HUDEP-2 (cell line): ENCODE measurements at regions not wholly inside any gene's neighbourhood (a gene's known extent, or its start where the extent isn't known, plus 50 kb on each side); places are given as distances from the start of the nearest gene placed in this dataset.
"Not testable (repeated sequence)": the region's sequence is repeated elsewhere in the genome, so short reads cannot be mapped to it uniquely, and the experiment has no call there.

ENCODE experiments used
- DNase-seq, 76 experiments: peaks; one replicate each; lab custom pipeline; 2025; ENCODE audit not compliant: unreplicated experiment in 76 of 76; lab: John Stamatoyannopoulos, UW

DNA sequence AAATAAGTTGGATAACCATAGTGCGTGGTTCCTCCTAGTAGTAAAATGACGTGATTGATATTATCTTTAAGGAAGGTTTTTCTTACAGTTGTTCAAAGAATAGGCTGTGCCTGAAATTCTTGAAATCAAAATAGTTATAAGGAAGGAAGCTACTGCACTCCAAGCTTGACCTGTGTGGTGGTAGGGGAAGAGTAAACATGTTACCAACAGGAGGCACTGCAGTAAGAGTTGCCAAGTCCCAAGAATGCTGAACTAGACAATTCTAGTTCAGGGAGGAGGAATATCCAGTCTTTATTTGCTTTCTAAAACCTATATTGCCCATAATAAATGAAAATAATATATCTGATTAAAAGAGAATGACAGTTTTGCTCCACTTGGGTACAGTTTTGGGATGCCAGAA, 764.5 kb downstream of the TMTC2 start:
- no peak for DNase-seq

DNA sequence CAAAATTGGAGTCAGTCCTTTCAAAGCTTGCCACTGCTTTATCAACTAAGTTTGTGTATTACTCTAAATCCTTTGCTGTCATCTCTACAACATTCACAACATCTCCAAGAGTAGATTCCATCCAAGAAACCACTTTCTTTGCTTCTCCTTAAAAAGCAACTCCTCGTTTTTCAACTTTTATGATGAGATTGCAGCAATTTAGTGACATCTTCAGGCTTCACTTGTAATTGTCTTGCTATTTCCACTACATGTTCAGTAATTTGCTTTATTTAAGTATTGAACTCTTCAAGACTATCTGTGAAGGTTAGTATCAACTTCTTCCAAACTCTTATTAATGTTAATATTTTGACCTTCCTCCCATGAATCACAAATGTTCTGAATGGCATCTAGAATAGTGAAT, 747.9 kb downstream of the TMTC2 start:
- DNase-seq = no peak

DNA sequence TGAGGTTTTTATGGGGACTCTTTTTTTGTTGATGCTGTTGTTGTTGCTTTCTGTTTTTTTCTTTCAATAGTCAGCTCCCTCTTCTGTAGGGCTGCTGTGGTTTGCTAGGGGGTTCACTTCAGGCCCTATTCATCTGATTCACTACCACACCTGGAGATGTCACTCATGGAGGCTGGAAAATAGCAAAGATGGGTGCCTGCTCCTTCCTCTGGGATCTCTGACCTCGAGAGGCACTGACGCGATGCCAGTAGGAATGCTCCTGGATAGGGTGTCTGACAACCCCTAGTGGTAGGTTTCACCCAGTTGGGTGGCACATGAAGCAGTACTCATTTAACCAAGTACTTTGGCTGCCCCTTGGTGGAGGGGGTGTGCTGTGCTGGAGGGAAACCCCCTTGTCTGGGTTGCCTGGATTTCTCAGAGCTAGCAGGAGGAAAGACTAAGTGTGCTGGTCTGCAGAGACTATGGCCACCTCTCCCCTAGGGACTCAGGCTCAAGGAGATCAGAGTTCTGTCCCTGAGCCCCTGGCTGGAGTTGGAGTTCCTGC, 745.5 kb downstream of the TMTC2 start:
- DNase-seq = no peak

DNA sequence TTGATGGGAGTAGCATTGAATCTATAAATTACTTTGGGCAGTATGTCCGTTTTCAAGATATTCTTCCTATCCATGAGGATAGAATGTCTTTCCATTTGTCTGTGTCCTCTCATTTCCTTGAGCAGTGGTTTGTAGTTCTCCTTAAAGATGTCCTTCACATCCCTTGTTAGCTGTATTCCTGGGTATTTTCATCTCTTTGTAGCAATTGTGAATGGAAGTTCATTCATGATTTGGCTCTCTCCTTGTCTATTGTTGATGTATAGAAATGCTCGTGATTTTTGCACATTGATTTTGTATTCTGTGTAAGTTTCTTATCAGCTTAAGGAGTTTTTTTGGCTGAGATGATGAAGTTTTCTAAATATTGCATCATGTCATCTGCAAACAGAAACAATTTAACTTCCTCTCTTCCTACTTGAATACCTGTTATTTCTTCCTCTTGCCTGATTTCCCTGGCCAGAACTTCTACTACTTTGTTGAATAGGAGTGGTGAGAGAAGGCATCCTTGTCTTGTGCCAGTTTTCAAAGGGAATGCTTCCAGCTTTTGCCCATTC, 741.0 kb downstream of the TMTC2 start:
- DNase-seq = not testable (repeated sequence)

DNA sequence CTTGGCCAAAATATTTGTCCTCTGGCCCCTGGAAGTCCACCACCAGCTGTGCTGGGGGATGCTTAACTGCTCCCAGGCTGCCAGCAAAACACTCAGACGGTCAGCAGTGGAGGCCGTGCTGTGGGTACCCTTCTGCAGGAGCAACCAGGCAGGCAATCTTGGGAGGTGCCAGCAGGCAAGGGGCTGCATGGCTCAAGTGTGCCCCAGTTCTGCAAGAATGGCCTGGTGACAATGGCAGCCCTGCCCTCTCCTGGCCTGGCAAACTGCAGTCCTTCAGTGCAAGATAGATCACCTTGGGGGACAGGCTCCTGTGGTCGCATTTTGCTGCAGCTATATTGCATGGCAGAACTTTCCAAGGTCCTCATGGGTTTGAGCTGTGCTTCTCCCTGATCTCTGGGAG, 728.3 kb downstream of the TMTC2 start:
- DNase-seq = no peak

DNA sequence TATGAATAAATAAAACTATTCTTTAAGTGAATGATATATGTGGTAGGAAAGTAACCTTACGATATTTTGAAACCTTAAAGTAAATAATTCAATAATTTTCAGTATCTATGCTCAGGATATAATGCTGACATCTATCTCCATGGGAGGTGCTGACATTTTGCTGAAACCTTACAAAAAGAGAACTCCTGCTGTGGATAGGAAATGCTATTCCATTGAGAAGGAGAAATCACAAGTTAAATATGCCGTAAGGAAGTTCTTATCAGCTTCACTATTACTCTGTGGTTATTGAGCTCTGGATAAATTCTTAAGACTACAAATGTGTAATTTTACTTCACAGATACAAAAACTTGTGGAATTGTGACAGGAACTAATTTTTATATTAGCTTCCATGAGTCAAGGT, 722.1 kb downstream of the TMTC2 start:
- DNase-seq = no peak

DNA sequence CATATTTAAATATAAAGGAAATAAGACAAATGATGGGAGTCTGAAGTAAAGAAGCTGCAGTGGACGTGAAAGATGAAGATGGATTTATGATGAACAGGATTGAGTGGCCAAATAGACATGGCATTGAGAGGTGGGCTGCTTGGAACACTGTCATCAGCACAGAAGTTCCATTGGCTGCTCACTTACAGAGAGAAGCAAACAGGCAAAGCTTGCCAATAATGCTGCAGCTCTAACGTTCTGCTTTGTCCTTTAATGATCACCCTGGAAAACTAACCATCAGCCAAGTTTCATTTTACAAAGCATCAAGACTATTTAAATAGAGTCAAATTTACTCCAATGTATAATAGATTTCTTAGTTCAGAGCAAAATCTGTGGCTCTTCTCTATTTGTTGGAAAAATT, 721.4 kb downstream of the TMTC2 start:
- no peak for DNase-seq

DNA sequence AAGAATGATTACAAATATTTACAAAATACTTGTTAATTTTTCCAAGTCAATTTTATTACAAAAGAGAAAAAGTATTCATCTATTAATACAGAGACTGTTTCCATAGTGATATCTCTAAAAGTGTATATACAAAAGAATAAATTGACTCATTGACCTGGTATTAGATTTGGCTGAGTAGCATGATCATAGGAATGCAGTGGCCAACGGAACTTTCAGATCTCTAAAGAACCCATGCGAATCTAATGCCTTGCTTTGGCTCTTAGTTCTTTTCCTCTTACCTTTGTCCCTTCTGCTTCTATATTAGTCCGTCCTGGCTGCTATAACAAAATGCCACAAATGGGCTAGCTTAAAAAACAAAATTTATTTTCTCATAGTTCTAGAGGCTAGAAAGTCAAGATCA, 717.8 kb downstream of the TMTC2 start:
- no peak for DNase-seq

DNA sequence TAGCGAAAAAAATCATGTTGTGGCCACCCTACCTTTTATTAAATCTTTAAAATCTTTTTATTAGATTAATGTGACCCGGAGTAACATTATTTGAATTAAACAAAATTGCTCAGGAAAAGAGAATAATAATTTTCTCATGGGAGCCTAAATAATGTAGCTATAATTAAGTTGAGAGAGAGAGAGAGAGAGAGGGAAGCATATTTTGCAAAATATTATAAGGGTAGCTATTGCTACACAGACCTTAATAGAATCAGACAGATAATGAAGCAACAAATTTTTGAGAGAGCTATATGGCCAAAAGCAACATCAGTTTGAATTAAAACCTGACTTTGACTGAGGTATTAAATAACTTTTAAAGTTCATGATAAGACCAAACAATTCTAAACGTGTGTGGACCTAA, 703.5 kb downstream of the TMTC2 start:
- DNase-seq = no peak

DNA sequence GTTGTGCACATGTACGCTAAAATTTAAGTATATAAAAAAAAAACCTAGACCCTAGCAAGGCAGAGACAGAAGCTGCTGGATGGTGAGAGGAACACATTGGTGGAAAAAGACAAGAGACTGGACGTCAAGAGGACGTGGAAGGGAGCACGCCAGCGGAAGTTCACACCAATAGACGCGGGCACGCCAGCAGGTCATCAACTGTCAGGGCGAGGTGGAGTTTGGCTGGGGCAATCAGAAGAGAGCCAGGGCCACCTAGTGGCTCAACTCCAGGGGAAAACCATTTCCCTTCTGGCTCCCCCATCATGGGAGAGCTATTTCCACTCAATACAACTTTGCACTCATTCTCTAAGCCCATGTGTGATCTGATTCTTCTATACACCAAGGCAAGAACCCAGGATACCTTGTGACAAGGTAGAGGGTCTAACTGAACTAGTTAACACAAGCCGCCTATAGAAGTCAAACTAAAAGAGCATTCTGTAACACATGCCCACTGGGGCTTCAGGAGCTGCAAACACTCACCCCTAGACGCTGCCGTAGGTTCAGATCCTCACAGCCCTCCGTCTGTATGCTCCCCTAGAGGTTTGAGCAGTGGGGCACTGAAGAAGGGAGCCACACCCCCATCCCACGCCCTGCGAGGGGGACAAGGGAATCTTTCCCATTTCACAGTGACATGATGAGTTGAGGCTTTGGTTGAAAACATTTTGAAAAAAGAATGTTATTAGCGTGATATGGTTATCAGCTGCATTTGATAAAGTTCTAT, 702.7 kb downstream of the TMTC2 start:
- DNase-seq = peak in 14 of 76 experiments; percentile 0 to 27 (median 4)

DNA sequence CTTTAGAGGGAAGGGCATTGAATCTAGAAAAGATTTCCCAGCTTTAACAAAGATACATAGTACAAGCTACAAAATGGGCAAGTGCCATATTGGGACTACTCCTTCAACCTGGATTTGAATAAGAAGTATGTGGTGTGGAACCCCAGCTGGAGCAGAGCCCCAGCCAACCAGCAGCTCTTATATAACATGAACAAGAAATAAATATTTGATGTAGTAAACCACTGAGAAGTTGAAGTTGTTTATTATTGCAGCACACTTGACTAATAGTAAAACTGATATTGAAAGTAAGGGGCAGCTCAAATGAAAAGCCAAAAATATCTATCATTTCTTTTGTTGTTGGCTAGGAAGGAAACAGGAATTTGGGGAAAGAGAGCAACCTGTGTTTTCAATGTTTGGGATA, 701.8 kb downstream of the TMTC2 start:
- DNase-seq = no peak

DNA sequence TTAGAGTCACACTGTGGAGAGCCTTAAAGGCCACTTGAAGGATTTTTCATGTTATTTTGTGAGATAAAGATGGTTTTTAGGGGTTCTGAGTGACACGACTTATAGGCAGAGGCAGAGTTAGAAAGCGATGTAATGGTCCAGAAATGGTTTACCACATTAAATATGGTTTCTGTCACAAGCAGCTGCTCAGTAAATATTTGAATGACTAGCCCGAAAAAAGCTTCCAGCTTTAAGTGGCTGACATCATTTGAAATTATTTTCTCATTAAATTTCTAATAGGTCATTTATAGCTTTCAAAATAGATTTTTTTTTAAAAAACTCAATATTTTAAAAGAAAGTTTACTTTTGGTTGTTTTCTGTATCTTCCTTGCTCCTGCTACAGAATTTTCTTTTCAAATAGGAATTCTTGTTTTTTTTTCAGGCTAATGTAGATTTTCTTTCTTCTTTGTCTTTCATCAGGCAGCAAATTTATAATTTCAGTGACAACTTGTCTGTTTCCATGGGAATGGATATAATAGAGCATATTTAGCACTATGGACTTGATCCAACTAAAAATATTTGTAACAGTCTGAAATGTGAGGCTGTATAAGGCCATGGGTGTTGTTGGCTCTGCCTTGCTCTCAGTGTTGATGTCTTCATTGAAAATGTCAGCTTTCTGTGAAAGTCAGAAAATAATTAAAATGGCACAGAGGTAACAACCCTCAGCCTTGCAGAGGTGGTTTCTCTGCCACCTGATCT, 700.0 kb downstream of the TMTC2 start:
- DNase-seq = no peak

DNA sequence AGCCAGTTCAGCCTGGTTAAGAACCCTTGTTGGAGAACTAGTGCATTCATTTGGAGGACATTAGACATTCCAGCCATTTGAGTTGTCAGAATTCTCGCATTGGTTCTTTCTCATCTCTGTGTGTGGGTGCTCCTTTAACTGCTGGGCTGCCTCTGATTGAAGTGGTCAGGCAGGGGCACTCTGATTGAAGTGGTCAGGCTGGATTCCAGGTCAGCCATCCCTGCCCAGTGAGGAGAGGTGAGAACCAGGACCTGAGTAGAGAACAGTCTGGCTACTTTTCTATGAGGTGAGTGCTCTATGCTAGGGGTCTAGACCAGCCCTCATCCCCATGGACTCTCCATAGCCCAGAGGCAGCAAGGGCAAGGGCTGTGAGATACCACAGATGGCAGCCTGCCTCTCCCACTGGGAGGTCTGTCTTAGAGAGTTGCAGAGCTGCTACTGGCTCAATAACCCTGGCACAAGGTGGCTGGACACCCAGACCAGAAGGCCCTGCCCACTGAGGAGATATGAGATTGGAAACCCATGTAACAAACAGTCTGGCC, 691.6 kb downstream of the TMTC2 start:
- DNase-seq = no peak

DNA sequence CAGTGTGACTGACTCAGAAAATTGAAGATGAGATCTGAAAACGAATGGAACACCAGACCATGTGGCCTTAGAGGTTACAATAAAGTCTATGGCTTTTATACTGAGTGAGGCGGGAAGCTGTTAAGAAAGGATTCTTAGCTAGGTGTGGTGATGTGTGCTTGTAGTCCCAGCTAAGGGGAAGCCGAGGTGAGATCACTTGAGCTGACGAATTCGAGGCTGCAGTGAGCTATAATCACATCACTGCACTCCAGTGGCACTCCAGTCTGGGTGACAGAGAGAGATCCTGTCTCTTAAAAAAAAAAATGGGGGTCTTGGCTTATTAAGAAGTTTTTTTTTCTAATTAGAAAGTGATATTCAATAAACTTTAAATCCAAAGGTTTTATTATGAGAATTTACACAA, 678.6 kb downstream of the TMTC2 start:
- no peak for DNase-seq

DNA sequence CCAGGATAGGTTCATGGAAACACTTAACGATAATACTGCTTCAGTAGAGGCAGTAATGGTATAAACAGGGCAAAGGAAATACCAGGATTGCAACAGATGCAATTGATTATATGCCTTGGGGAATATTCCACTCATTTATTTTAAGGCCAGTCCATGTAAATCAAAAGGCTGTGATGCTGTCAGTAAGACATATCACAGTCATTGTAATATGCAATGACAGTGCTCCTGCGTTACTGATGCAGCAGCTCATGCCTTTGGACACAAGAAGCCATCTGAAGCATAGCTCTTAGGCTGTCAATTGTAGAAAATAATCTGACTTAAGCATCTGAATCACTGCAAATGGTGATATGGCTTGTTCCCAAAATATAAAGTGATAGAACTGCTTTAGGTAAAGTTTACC, 674.8 kb downstream of the TMTC2 start:
- DNase-seq = no peak

DNA sequence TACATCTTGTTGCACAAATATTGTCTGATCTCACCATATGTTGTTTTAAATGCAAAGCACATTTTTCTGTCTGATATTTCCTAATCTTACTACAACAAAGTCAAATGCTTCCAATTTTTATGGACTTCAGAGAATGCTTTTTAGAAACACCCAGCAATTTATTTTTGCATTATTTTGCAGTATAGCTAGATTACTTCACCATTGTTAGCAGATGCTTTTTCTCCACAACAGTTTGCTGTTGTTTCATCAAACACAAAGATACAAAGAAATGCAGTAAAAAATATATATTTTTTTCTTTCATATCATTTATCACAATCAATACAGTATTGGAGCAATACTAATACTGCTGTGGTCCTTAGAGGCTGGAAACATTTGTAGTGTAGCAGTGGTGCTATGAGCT, 674.4 kb downstream of the TMTC2 start:
- DNase-seq = no peak

DNA sequence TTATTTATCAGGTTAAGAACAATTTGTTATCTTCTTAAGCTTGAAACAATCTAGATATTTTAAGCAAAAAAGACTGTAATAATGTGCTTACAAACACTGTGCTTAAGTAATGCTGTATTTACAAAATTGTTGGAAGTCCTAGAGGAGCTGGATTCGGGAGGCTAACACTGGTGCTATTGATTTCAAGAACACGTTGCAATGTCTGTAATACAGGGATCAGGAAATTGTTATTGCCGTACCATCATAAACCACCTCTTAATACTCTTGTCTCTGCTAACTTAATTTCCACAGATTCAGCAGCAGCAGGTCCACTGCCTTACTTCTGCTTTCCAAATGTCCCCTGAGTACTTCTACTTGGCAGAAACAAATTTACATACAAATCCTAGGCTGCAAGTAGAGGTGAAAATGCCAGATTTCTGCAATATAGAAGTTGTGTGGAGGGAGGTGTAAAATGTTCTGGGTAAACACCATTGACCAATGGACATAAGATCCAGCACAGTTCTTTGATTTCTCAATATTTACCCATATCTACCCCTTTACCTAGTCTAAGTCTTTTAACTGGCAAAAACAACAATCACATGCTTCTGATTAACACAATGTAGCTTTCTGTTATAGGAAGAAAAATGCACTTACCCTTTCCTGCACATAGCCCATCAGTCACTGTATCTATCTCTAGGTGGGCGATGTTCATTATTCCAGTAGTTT, 663.4 kb downstream of the TMTC2 start:
- no peak for DNase-seq

DNA sequence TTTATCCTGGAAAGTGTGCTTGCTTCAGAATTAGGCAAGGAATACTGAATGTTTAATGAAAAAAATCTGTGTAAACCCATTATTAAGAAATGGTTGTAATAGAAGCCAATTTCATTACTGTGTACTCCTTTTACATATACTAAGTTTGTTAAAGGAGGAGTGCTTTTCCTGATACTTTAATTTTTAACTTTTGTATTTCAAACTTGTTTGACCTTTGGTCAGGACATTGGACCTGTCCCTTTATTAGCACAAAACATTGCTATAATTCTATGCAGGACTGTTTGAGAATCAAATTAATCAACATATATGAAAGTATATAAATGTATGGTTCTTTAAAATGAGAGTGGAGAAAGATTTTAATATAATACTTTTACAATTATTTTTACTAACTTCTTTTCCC, 659.6 kb downstream of the TMTC2 start:
- no peak for DNase-seq

DNA sequence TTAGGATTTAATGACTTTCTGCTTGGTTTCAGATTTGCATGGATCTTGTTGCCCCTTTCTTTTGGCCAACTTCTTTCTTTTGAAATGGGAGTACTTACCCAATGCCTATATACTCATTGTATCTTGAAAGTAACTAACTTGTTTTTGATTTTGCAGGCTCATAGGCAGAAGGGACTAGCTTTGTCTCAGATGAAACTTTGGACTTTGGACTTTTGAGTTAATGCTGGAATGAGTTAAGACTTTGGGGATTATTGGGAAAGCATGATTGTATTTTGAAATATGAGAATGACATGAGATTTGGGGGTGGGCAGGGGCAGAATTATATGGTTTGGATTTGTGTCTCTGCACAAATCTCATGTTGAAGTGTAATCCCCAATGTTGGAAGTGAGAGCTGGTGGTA, 657.1 kb downstream of the TMTC2 start:
- no peak for DNase-seq

DNA sequence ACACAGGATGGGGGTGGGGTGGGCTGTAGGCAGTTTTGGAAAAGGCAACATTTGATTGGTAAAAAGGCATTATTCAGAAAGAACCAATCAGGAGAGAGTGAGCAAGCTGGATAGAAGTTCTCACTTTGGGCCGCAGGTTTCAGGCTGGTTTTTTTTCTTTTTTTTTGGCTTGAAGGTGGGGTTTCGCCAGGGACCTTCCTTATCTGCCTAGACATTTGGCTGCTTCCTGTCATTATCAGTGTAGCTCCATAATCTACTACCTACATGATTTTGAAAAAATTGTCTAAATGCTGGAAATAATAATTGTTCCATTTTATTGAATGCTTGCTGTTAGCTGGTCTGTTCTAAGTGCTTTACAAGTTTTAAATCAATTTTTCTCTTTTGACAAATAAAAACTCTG, 649.0 kb downstream of the TMTC2 start:
- DNase-seq = peak in 52 of 76 experiments; percentile 1 to 80 (median 23)

DNA sequence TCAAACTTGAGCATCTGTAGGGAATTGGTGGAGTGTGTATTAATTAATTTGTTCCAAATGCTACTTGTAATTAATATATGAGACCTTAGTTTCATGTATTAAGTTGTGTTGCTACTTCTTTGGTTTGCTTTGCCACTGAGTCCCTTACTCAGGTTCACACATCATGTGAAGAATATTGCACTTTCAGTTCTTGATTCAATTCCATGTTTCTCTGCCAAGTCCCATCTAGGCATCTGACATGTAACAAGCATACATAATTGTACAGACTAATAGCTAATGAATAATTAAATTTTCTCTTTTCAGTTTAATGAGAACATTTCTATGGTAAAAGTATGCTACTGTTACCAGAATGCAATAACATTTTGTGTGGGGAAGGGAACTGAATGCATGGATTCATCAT, 640.0 kb downstream of the TMTC2 start:
- DNase-seq = no peak
